DOHH2 (cell line): ENCODE measurements at regions not wholly inside any gene's neighbourhood (a gene's known extent, or its start where the extent isn't known, plus 50 kb on each side); places are given as distances from the start of the nearest gene placed in this dataset.

Experiments used
- EZH2phosphoT487 ChIP-seq: fragments of 200-600 bp; sonication (generic); IDR thresholded peaks from 2 replicates; pipeline ENCODE4 v1.6.1; 2017; ENCODE audit warnings: borderline replicate concordance, mild to moderate bottlenecking, antibody characterized with exemption, low read length, moderate library complexity, mixed read lengths
- TF ChIP-seq, protein P1 (sequence below): fragments of 200-600 bp; sonication (generic); IDR thresholded peaks from one replicate; pipeline ENCODE4 v1.5.1; 2014; ENCODE audit warnings: antibody characterized with exemption, mild to moderate bottlenecking, low read depth, low read length; ENCODE audit not compliant: poor library complexity, severe bottlenecking

DNA sequence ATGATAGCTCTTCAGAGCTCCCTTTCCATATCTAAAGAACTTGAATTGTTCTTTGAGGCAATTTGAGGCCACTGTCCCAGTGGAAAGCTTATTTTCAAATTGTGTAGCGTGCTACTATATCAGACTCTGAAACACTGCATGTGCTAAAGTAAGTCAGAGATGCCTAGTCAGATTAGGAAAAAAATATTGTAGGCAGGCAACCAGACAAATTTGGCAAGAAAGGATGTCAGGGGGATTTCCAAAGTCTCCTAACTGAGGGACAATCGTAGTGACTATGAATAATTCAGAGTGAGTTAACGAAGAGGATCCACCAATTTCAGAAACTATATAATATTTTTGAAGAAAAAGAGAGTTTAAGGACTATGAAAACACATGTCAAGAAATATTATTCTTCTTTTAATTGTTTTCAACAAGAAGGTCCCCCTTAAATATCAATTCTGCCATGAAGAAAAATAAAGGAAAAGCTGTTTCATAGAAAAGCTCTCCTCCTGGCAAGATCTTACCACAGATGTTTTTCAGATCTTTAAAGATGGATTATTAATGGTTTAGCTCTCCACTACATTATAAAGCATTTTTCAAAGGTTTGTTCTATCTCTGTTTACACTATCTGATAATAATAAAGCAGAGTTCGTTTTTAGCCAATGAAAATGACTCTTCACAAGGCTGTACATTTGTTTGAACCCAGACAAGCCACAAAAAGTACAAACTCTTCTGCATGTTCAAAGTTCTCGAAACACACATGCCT, 273.5 kb upstream of the PTGER4 start:
- TF ChIP-seq, protein P1, sequence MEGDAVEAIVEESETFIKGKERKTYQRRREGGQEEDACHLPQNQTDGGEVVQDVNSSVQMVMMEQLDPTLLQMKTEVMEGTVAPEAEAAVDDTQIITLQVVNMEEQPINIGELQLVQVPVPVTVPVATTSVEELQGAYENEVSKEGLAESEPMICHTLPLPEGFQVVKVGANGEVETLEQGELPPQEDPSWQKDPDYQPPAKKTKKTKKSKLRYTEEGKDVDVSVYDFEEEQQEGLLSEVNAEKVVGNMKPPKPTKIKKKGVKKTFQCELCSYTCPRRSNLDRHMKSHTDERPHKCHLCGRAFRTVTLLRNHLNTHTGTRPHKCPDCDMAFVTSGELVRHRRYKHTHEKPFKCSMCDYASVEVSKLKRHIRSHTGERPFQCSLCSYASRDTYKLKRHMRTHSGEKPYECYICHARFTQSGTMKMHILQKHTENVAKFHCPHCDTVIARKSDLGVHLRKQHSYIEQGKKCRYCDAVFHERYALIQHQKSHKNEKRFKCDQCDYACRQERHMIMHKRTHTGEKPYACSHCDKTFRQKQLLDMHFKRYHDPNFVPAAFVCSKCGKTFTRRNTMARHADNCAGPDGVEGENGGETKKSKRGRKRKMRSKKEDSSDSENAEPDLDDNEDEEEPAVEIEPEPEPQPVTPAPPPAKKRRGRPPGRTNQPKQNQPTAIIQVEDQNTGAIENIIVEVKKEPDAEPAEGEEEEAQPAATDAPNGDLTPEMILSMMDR = no peak
- TF ChIP-seq EZH2phosphoT487 = no peak
